Heart right ventricle (tissue), 16 donors: ENCODE measurements at regions not wholly inside any gene's neighbourhood (a gene's known extent, or its start where the extent isn't known, plus 50 kb on each side); places are given as distances from the start of the nearest gene placed in this dataset.
"Not testable (repeated sequence)": the region's sequence is repeated elsewhere in the genome, so short reads cannot be mapped to it uniquely, and the experiment has no call there.

Experiments used
- ATAC-seq, 8 donors: fragments of 200-7000 bp; cut with Tn5 transposase; one replicate each; pipeline ENCODE4 v1.9.1; 2020; ENCODE audit warnings: mild to moderate bottlenecking in 8 of 8, moderate library complexity in 8 of 8, moderate number of reproducible peaks in 1 of 8
- DNase-seq, 2 donors: peaks; one replicate each; pipeline ENCODE4 v3.0.0-alpha.2; 2020
- H3K27ac ChIP-seq, 10 donors: fragments of 200-600 bp; sonication (generic) in 2 of 10; one replicate each; pipeline versions ENCODE4 v1.5.0 to v1.8.0; 2020 to 2022; ENCODE audit warnings: mild to moderate bottlenecking in 3 of 10
- H3K27me3 ChIP-seq, 7 donors: fragments of 200-600 bp; one replicate each; pipeline ENCODE4 v1.8.0; 2021 to 2022; ENCODE audit warnings: mild to moderate bottlenecking in 2 of 7
- H3K36me3 ChIP-seq, 9 donors: fragments of 200-600 bp; sonication (generic) in 1 of 9; one replicate each; pipeline versions ENCODE4 v1.5.0 to v1.8.0; 2020 to 2022; ENCODE audit warnings: mild to moderate bottlenecking in 2 of 9
- H3K4me1 ChIP-seq, 9 donors: fragments of 200-600 bp; sonication (generic) in 1 of 9; one replicate each; pipeline versions ENCODE4 v1.5.0 to v1.8.0; 2020 to 2022; ENCODE audit warnings: mild to moderate bottlenecking in 4 of 9
- H3K4me3 ChIP-seq, 10 donors: fragments of 200-600 bp; sonication (generic) in 2 of 10; one replicate each; pipeline versions ENCODE4 v1.5.0 to v1.8.0; 2020 to 2022; ENCODE audit warnings: mild to moderate bottlenecking in 7 of 10, moderate library complexity in 2 of 10
- H3K9me3 ChIP-seq, 11 donors: fragments of 200-600 bp in 10 of 11; sonication (generic) in 2 of 11; one replicate each; pipeline versions ENCODE4 v1.5.0 to v1.8.0; 2013 to 2022; ENCODE audit warnings: mild to moderate bottlenecking in 2 of 11, control low read depth in 1 of 11, moderate library complexity in 1 of 11
- WGBS, 2 donors: extraction: QIAGEN DNeasy Blood & Tissue Kit; methylation state at CpG; one replicate each; pipeline ENCODE4 v1.1.7; 2013; ENCODE audit warnings: inconsistent platforms in 1 of 2; 5-methylcytosine and 5-hydroxymethylcytosine counted together
- intact Hi-C, 10 donors: fragments of 100-400 bp; cut with DNase I; formaldehyde crosslinking; loops; one replicate each; pipeline versions ENCODE4 v1.11.1 to v1.14.2; 2022
- TF ChIP-seq, protein P1 (sequence below), 9 donors: fragments of 200-600 bp; sonication (generic) in 2 of 9; IDR thresholded peaks; one replicate each; pipeline versions ENCODE4 v1.5.0 to v1.8.0; 2021 to 2022; ENCODE audit warnings: antibody characterized with exemption in 9 of 9, mild to moderate bottlenecking in 5 of 9, moderate library complexity in 1 of 9
- donor health status: Arrhythmogenic right ventricular cardiomyopathy.
- donor health status: ischemic (EF 13 %, LVEDD 7.1; RV severe dilation, severe dysfunction).
- donor health status: healthy with polysubstance abuse.
- donor health status: DM: no; HTN: yes; CAD: no.
- donor health status: DM: no; HTN: no; CAD: no.
- donor health status: ischemic (EF 25% LVEDD 6.9; RV normal size, moderate dysfunction).
- donor health status: ischemic (EF 25% LVEDD 5.7; RV mildly dilated, moderate dysfunction).
- donor health status: healthy.
- donor health status: DM: yes; HTN: yes; CAD: no.
- donor health status: Ischemic cardiomyopathy.
- donor health status: ischemic (EF 35%, LVEDD 5.7; RV mildly dilated, moderate dysfunction).
- donor health status: nonischemic (EF 11% LVEDD 7.7; RV severe dilation, severe dysfunction).
- donor health status: DM: yes; HTN: yes; CAD: no.
- donor health status: PGD.
- donor health status: ischemic (EF 29% LVEDD 5.4; RV normal size, mild dysfunction).
- donor health status: nonischemic (EF 23%, LVEDD 6.1; RV moderate dilation, normal function).

DNA sequence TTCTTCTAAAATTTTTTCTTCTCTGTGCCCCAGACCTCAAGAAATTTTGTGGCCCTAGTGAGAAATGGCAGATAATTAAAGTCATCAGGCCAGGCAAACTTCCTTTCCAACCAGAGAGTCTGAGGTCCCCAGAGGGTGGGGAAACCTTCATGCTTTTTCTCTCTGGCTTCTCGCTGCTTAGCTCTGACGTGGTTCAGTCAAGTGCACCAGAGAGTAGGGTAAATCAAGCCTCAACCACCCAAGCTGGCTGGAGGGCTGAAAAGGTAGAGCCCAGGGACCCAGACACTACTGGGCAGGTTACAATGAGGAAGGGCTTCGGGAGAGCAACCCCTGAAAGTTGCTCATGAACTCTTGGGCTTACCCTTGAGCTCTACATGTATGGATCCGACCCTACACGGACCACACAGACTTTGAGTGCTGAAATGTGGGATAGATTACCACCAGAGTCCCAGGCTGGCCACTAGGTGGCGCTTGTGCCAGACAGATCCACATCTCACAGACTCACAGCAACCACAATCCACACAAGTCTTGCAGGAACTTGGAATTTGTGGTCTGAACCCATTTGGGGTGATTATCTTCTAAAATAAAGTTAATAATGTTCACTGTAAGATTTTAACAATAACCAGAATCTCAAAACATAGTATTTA, 323.5 kb downstream of the KLF13 start:
- H3K9me3 ChIP-seq, H3K4me3 ChIP-seq, H3K36me3 ChIP-seq, H3K27ac ChIP-seq, H3K27me3 ChIP-seq, H3K4me1 ChIP-seq: not testable (repeated sequence)
- peak; percentile 7 to 71 for DNase-seq
- WGBS, 2 donors, result 4% methylated on average over 1 of the region's 6 CpGs; no CpG with 5 or more reads in 1 of the 2 donors
- ATAC-seq, result peak; percentile 58 to 84 (median 68)
- intact Hi-C loops, result loop anchor here in 2 of 10 donors (5.0 to 10.0 kb wide), 3 partner anchors 217 to 325 kb away; no protein-coding TSS in a partner anchor
- TF ChIP-seq, protein P1, sequence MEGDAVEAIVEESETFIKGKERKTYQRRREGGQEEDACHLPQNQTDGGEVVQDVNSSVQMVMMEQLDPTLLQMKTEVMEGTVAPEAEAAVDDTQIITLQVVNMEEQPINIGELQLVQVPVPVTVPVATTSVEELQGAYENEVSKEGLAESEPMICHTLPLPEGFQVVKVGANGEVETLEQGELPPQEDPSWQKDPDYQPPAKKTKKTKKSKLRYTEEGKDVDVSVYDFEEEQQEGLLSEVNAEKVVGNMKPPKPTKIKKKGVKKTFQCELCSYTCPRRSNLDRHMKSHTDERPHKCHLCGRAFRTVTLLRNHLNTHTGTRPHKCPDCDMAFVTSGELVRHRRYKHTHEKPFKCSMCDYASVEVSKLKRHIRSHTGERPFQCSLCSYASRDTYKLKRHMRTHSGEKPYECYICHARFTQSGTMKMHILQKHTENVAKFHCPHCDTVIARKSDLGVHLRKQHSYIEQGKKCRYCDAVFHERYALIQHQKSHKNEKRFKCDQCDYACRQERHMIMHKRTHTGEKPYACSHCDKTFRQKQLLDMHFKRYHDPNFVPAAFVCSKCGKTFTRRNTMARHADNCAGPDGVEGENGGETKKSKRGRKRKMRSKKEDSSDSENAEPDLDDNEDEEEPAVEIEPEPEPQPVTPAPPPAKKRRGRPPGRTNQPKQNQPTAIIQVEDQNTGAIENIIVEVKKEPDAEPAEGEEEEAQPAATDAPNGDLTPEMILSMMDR (IDR thresholded peaks at IDR 0.05), result peak in 8 of 9 donors; percentile 23 to 48 (median 35)

DNA sequence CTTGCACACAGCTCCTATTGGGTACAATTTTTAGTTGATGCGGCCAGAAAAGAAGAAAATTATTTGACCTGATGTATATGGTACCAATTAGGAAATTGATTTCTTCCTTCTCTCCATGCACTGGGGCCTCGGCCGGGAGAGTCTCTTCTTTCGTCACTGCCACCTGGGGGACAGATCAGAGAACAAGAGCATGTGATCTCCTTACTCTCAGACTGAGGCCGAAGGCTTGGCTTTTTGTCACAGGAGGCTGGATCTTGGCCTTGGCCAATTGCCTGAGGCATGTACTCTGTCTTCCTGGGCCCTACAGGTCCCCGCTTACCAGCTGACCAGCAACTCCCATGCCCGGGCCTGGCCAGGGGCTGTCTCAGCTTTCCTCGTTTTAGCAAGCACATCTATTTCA, 330.3 kb downstream of the KLF13 start:
- intact Hi-C loops, result loop anchor here in 1 of 10 donors (10.0 kb wide), 1 partner anchor 318 kb away; no protein-coding TSS in a partner anchor

DNA sequence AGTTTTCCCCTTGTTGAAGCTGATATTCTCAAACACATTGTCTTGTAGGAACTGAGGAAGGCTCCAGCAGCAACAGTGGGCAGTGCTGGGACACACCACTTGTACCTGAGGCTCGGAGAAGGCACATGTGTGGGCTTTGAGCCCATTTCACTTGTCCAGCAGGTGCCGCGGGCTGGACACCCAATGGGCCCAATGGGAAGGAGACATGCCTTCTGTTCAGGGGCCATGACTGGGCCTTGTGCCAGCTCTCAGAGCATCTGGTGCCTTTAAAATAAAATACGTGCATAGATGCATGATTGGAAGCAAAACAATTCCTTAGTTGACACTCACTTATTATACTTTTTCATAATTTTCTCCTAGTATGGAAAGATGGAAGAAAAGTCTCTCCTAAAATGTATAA, 334.2 kb downstream of the KLF13 start:
- Histone ChIP-seq H3K27me3 (no peaks in the 10 kb centered on the region), H3K36me3 (no peaks in the 10 kb centered on the region), H3K4me1 (no peaks in the 10 kb centered on the region), H3K4me3 (no peak overlapping the region), H3K9me3 (peaks cover 0 to 3% (median 0%) of the 10 kb centered on the region in 11 donors), H3K27ac (no peak overlapping the region)
- 64 to 77% methylated on average over 4 of the region's 4 CpGs for WGBS, 2 donors
- TF ChIP-seq, protein P1 (IDR thresholded peaks at IDR 0.05), result no peak
- ATAC-seq (no peak), DNase-seq (no peak)
- intact Hi-C loops, result no loop called here

More for the DNA sequence above, 330.3 kb downstream of the KLF13 start:
- H3K27ac ChIP-seq, H3K36me3 ChIP-seq, DNase-seq, H3K4me3 ChIP-seq, H3K27me3 ChIP-seq, H3K9me3 ChIP-seq, H3K4me1 ChIP-seq: not testable (repeated sequence)
- peak in 2 of 8 donors; percentile 11 to 42 for ATAC-seq
- WGBS, 2 donors, result 55 to 72% methylated on average over 8 of the region's 8 CpGs

DNA sequence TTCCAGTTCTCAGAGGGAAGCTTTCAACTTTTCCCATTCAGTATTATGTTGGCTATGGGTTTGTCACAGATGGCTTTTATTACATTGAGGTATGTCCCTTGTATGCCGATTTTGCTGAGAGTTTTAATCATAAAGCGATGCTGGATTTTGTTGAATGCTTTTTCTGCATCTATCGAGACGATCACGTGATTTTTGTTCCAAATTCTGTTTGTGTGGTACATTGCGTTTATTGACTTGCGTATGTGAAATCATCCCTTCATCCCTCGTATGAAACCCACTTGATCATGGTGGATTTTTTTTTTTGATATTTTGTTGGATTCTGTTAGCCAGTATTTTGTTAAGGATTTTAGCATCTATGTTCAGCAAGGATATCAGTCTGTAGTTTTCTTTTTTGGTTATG, 339.1 kb downstream of the KLF13 start:
- H3K4me3 ChIP-seq, H3K27me3 ChIP-seq, DNase-seq, H3K4me1 ChIP-seq, intact Hi-C loops, H3K27ac ChIP-seq, ATAC-seq, H3K9me3 ChIP-seq, H3K36me3 ChIP-seq: not testable (repeated sequence)
- WGBS, 2 donors, result 93 to 95% methylated on average over 8 of the region's 8 CpGs

DNA sequence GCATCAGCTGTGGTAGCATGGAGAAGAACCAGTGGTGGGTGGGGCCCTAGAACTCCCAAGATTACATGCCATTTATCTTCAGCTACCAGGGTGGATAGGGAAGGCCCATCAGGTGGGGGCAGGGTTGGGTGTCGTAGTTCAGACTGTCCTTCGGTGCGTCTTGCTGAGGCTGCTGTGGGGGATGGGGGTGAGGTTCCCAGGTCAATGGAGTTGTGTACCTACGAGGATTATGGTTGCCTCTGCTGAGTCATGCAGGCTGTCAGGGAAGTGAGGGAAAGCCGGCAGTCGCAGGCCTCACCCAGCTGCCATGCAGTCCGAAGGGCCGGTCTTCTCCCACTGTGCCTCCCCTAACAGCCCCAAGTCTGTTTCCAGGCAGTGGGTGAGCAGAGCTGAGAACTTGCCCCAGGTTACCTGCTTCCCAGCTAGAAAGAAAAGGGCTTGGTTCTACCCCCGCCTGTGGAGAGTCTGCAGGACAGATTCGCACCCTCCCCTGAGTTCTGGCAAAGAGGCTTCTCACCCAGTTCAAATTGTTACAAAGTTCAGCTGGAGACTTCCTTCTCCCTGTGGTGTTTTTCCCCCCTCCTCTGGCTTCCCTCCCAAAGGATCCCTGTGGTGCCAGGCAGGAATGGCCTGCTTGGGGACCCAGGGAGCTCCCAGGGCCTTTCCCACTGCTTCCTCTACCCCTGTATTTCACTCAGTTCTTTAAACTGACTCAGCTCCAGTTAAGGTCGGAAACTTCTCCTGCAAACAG, 342.7 kb downstream of the KLF13 start:
- WGBS, 2 donors, result 70 to 86% methylated on average over 9 to 11 of the region's 11 CpGs
- H3K9me3 ChIP-seq, H3K4me3 ChIP-seq, H3K27ac ChIP-seq, intact Hi-C loops, H3K4me1 ChIP-seq, H3K36me3 ChIP-seq, DNase-seq, ATAC-seq, H3K27me3 ChIP-seq: not testable (repeated sequence)

DNA sequence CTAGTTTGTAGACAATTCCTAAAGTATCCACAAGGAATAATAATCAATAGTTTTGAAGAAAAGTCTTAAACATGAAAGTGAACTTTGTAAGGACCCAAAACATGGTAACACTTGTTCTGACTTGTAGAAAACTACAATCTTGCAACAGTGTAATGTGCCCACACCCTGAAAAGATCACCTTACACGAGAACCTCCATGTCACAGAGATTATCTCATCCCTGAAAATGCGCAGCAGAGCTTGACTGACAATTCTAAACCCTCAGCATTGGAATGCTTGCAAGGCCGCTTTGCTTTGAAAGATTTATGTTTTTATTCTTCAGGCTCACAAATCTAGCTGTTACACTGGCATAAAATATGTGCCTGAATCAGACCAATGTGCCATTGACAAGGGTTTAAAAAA, 346.6 kb downstream of the KLF13 start:
- H3K36me3 ChIP-seq, H3K9me3 ChIP-seq, intact Hi-C loops, ATAC-seq, H3K4me1 ChIP-seq, H3K27ac ChIP-seq, DNase-seq, H3K27me3 ChIP-seq, H3K4me3 ChIP-seq: not testable (repeated sequence)
- WGBS, 2 donors, result 39 to 63% methylated on average over 3 of the region's 3 CpGs

DNA sequence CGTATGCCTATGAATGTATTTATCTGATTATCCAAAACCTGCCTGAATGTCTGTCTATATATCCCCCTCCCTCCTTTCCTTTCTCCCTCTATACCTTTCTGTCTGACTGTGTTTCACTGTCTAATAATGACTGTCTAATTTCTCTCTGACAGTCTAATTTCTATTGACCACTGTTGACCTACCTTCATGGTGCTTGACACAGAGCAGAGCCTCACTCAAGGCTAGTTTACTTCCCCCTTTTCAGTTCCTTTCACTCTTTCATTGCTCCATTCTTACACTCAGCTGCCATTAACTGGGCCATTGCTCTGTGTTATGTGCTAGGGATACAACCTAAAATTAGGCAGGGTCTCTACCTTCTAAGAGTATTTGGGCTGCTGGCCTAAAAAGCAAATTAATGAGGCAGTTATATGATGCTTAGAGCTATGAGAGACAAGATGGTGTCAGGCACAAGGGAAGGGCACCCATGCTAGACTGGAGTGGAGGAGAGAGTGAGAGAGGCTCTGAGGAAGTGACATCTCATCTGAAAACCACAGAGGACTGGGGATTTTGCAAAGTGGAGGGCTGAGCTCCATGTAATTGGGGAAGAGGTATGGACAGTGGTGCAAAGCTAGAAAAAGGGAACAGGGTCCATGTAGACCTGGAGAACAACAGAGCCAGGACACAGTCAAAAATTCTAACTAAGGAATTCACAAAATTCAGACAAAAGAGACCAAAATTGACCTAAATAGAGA, 348.6 kb upstream of the CHRNA7 start:
- H3K4me1 ChIP-seq, H3K27me3 ChIP-seq, H3K27ac ChIP-seq, H3K9me3 ChIP-seq, ATAC-seq, intact Hi-C loops, H3K36me3 ChIP-seq, H3K4me3 ChIP-seq, DNase-seq: not testable (repeated sequence)
- WGBS, 2 donors, result 89 to 92% methylated on average over 1 of the region's 1 CpG

DNA sequence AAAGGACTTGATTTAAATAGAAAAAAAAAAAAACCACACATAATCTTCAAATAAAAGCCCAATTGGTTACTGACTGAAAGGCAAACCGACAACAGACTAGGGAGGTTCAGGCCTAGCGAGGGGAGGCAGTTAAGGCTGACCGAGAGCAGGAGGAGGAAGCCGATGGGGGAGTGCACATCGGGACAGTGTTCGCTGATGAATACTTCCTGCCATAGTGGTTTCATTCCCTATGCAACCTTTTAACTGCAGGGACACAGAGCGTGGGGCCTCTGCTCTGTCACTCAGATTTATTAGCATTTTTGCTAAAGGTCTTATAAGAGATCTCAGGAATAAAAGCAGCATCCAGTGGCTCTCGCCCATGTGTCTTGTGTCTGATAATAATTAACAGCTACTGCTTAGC, 343.2 kb upstream of the CHRNA7 start:
- DNase-seq, H3K9me3 ChIP-seq, H3K36me3 ChIP-seq, intact Hi-C loops, H3K27me3 ChIP-seq, H3K4me1 ChIP-seq, ATAC-seq, H3K4me3 ChIP-seq, H3K27ac ChIP-seq: not testable (repeated sequence)
- 77 to 78% methylated on average over 6 to 7 of the region's 8 CpGs for WGBS, 2 donors

DNA sequence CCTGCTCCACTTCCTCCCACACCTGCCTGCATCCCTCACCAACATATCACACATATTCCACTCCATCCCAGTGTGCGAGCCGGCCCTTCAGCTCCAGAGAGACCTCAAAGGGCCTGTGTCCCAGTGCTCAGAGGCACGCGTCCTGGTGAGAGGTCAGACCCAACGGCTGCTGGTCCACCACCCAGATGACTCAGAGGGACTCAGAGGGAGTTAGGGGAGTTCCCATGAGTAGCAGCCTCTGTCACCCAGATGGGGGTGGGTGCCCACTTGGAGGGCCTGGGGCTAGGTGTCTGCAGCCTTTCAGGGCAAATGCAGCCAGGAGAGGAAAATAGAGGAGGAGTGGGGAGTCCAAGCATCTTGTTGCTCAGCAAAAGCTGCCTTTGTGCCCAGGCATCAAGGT, 333.8 kb upstream of the CHRNA7 start:
- H3K36me3 ChIP-seq, H3K4me3 ChIP-seq, intact Hi-C loops, DNase-seq, H3K9me3 ChIP-seq, ATAC-seq, H3K27me3 ChIP-seq, H3K27ac ChIP-seq, H3K4me1 ChIP-seq: not testable (repeated sequence)
- WGBS, 2 donors, result 63 to 91% methylated on average over 1 to 2 of the region's 5 CpGs
